ENCODE measurements at regions not wholly inside any gene's neighbourhood (a gene's known extent, or its start where the extent isn't known, plus 50 kb on each side); places are given as distances from the start of the nearest gene placed in this dataset.

DNA sequence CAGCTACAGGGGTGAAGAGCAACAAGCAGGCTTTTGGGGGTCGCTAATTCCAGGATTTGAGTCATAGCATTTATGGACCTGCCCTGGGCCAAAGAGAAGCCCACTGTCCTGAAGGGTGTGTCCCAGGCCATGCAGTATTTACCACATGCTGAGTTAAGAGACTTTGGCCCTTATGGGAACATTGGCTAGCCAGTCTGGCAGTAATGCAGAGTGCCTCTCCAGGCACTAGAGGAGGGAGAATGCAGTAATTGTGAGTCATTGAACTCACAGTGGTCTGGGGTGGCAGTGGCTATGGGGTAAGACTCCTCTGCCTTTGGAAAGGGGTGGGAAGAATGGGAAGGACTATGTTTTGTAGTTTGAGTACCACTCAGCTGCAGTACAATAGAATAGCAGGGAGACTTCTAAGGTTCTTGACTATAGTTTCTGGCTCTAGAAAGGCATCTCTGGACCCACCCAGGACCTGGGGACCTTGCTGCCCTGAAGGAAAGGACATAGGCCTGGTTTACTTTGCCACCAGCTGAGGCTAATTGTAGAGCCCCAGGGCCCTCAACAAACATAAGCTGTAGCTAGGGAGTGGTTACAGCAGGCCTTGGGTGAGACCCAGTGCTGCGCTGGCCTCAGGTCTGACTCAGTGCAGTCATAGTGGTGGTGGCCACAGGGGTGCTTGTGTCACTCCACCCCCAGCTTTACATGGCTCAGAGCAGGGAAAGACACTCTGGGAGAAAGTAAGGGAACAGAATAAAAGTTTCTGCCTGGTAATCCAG lies 520.9 kb downstream of the HTR1B start:
- TF ChIP-seq, protein P1, sequence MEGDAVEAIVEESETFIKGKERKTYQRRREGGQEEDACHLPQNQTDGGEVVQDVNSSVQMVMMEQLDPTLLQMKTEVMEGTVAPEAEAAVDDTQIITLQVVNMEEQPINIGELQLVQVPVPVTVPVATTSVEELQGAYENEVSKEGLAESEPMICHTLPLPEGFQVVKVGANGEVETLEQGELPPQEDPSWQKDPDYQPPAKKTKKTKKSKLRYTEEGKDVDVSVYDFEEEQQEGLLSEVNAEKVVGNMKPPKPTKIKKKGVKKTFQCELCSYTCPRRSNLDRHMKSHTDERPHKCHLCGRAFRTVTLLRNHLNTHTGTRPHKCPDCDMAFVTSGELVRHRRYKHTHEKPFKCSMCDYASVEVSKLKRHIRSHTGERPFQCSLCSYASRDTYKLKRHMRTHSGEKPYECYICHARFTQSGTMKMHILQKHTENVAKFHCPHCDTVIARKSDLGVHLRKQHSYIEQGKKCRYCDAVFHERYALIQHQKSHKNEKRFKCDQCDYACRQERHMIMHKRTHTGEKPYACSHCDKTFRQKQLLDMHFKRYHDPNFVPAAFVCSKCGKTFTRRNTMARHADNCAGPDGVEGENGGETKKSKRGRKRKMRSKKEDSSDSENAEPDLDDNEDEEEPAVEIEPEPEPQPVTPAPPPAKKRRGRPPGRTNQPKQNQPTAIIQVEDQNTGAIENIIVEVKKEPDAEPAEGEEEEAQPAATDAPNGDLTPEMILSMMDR (IDR thresholded peaks at IDR 0.05): no peak
- no peak for TF ChIP-seq EP300 (IDR thresholded peaks at IDR 0.05)
